AG04450 (cell line): ENCODE measurements at regions not wholly inside any gene's neighbourhood (a gene's known extent, or its start where the extent isn't known, plus 50 kb on each side); places are given as distances from the start of the nearest gene placed in this dataset.
"Not testable (repeated sequence)": the region's sequence is repeated elsewhere in the genome, so short reads cannot be mapped to it uniquely, and the experiment has no call there.

Experiments
- CTCF ChIA-PET: fragments of 300-600, 350-600 bp; formaldehyde crosslinking; extraction: SDS; loops from one replicate; lab custom pipeline; 2022; ENCODE audit warnings: antibody characterized with exemption, inconsistent platforms; lab: Charles Lee
- POLR2A ChIA-PET: fragments of 350-600 bp; formaldehyde crosslinking; extraction: SDS; loops from one replicate; lab custom pipeline; 2021; ENCODE audit warnings: antibody characterized with exemption, inconsistent platforms; lab: Yijun Ruan, JAX
- DNase-seq: peaks from one replicate; pipeline ENCODE4 v3.0.0-alpha.2; 2011; ENCODE audit warnings: low read depth, low spot score
- H3K27ac ChIP-seq: one replicate; pipeline ENCODE4 v1.5.1; 2012; ENCODE audit warnings: low read depth, low read length, control low read depth
- H3K27me3 ChIP-seq: one replicate; pipeline ENCODE4 v1.6.0; 2012; ENCODE audit warnings: low read length; ENCODE audit not compliant: control insufficient read depth, insufficient read depth
- H3K4me3 ChIP-seq: 2 replicates; pipeline ENCODE4 v1.5.1; 2011; ENCODE audit warnings: mild to moderate bottlenecking, low read depth, low read length, control low read depth
- H3K9me3 ChIP-seq: 2 replicates; pipeline ENCODE4 v1.5.1; 2012; ENCODE audit warnings: low read length; ENCODE audit not compliant: control insufficient read depth, insufficient read depth
- TF ChIP-seq, protein P1 (sequence below): IDR thresholded peaks from 2 replicates; pipeline ENCODE4 v1.5.1; 2011; ENCODE audit warnings: low read depth, low read length, control low read depth, inconsistent platforms

DNA sequence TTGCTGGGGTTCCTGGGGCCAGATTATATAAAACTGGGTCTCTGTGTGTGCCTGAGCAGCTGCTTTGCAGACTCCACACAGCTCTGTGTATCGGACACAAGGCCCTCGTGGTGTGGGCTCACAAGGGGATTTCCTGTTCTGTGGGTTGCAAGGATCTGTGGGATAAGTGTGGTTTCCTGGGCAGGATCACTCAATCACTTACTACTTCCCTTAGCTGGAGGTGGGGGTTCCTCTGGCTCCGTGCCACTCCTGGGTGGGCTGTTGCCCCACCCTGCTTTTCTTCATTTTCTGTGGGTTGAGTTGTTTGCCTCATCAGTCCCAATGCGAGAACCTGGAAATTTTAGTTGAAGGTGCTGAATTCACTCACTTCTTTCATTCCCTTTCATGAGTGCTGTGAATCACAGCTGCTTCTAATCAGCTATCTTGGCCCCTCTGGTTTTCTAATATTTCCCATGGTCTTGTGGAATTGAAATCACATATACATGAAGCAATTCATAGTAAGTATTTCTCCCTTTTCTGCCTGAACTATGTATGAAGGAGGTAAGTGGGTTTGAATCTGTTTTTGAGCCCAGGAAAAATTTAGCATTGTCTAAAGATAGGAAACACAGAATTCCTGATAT lies 196.3 kb downstream of the DCDC2C start:
- Histone ChIP-seq H3K4me3 (no peak overlapping the region), H3K9me3 (peaks cover 25% of the 10 kb centered on the region), H3K27ac (no peak overlapping the region), H3K27me3 (no peaks in the 10 kb centered on the region)
- DNase-seq, result no peak
- TF ChIP-seq, protein P1, sequence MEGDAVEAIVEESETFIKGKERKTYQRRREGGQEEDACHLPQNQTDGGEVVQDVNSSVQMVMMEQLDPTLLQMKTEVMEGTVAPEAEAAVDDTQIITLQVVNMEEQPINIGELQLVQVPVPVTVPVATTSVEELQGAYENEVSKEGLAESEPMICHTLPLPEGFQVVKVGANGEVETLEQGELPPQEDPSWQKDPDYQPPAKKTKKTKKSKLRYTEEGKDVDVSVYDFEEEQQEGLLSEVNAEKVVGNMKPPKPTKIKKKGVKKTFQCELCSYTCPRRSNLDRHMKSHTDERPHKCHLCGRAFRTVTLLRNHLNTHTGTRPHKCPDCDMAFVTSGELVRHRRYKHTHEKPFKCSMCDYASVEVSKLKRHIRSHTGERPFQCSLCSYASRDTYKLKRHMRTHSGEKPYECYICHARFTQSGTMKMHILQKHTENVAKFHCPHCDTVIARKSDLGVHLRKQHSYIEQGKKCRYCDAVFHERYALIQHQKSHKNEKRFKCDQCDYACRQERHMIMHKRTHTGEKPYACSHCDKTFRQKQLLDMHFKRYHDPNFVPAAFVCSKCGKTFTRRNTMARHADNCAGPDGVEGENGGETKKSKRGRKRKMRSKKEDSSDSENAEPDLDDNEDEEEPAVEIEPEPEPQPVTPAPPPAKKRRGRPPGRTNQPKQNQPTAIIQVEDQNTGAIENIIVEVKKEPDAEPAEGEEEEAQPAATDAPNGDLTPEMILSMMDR, result no peak
- CTCF ChIA-PET, result no interaction called here
- POLR2A ChIA-PET, result no interaction called here

DNA sequence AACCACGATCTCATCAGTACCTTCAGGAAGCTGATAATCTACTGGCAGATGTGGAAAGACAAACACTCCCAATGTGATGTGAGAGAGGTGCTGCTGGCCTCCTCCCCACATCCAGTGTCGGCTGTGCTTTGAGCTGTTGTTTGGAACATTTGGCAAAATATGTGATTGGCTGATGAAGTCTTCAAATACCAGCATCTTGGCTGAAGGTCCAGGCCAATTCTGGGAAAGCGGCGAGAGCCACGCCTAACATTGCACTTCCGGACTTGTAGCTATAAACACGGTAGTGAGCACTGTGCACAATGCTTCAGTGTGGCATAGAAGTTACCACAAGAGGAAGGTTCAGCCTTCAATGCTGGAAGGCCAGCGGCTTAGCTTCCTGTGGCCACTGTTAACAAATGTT lies 198.8 kb downstream of the DCDC2C start:
- no peak overlapping the region for H3K4me3 ChIP-seq
- no peak overlapping the region for H3K27ac ChIP-seq
- TF ChIP-seq, protein P1, result no peak
- H3K9me3 ChIP-seq, result peaks cover 35% of the 10 kb centered on the region
- no peaks in the 10 kb centered on the region for H3K27me3 ChIP-seq
- no peak for DNase-seq
- CTCF ChIA-PET, result no interaction called here
- POLR2A ChIA-PET, result no interaction called here

DNA sequence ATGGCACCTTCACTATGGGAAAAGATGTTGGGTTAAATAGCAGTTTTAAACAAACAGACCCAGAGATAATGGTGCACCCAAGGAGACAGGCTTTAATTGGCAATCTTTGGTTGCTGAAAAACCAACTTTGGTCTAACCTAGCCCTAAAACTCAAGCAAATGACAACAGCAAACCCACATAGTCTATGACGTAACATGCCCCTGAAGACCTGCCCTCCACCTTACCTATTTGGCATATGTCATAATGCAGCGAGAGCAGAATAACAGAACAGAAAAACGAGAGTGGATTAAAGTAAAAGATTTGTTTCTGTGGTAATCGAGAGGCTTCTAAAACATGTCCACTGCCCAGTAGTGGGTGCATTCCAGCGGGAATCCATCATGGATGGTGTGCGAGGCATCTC lies 200.7 kb downstream of the DCDC2C start:
- ChIA-PET POLR2A (no interaction called here), CTCF (no interaction called here)
- peaks cover 37% of the 10 kb centered on the region for H3K9me3 ChIP-seq
- H3K4me3 ChIP-seq, result no peak overlapping the region
- TF ChIP-seq, protein P1, result no peak
- H3K27me3 ChIP-seq, result no peaks in the 10 kb centered on the region
- no peak for DNase-seq
- H3K27ac ChIP-seq, result no peak overlapping the region

DNA sequence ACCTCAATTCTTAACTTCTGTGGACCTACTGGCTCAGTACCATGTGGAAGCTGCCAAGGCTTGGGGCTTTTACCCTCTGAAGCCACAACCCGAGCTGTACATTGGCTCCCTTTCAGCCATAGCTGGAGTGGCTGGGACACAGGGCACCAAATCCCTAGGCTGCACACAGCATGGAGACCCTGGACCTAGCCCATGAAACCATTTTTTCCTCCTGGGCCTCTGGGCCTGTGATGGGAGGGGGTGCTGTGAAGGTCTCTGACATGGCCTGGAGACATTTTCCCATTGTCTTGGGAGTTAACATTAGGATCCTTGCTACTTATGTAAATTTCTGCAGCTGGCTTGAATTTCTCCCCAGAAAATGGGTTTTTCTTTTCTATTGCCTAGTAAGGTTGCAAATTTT lies 205.1 kb downstream of the DCDC2C start:
- H3K4me3 ChIP-seq, H3K27me3 ChIP-seq, POLR2A ChIA-PET, DNase-seq, CTCF ChIA-PET, H3K27ac ChIP-seq: not testable (repeated sequence)
- peaks cover 40% of the 10 kb centered on the region for H3K9me3 ChIP-seq

DNA sequence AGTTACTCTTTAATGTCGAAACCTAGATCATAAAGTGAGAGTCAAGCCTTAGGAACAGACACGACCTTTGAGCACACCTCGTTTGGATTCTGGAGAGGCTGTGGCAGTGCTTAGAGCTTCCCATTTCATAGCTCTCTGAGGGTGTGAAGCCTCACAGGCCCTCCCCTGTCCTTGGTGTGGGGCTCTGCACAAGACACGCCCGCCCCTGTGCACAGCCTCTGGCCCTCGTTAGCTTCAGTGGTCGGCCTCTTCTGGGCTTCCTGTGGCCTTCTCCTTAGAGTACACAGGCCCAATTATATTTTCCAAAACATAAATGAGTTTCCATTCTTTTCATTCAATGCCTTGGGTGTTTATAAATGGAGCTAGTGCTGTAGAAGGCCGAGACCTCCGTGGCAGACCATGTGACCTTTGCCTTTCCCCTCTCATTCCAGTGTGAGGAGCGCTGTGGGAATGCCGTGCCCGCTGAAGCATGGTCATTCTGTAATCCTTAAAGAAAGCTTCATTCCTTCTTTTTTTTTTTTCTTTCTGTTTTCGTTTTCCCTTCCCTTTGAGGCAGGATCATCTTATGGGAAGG lies 208.6 kb downstream of the DCDC2C start:
- H3K9me3 ChIP-seq, result peaks cover 39% of the 10 kb centered on the region
- no peak for DNase-seq
- ChIA-PET CTCF (no interaction called here), POLR2A (no interaction called here)
- TF ChIP-seq, protein P1, result no peak
- H3K27ac ChIP-seq, result no peak overlapping the region
- no peaks in the 10 kb centered on the region for H3K27me3 ChIP-seq
- H3K4me3 ChIP-seq, result no peak overlapping the region
